Endothelial cell of umbilical vein (primary cell): ENCODE measurements at regions not wholly inside any gene's neighbourhood (a gene's known extent, or its start where the extent isn't known, plus 50 kb on each side); places are given as distances from the start of the nearest gene placed in this dataset.

Experiments
- BruUV-seq: library from RNA; stranded (reverse); fragments of 400-500 nt; replicated peaks from 2 replicates; lab custom pipeline; 2021; lab: Mats Ljungman, UMichigan
- CTCF ChIA-PET: fragments of 300-600, 350-600 bp; sonication (Branson Sonifier 250); formaldehyde crosslinking; loops from one replicate; lab custom pipeline; 2021; ENCODE audit warnings: antibody characterized with exemption, inconsistent platforms; lab: Charles Lee
- POLR2A ChIA-PET: fragments of 300-600, 350-600 bp; sonication (Branson Sonifier 250); formaldehyde crosslinking; loops from one replicate; lab custom pipeline; 2021; ENCODE audit warnings: antibody characterized with exemption, inconsistent platforms; lab: Charles Lee
- DNase-seq: peaks from one replicate; pipeline ENCODE4 v3.0.0-alpha.2; 2011; ENCODE audit warnings: low read depth, low spot score
- FAIRE-seq: peaks from 2 replicates; lab custom pipeline; 2011; peaks lifted over from hg19 to GRCh38; lab: Jason Lieb, UNC
- H2AFZ ChIP-seq: 2 replicates; pipeline ENCODE4 v1.6.0; 2012; ENCODE audit warnings: low read depth, low read length, control low read depth, inconsistent platforms
- H3K27ac ChIP-seq: 2 replicates; pipeline ENCODE4 v1.5.1; 2011; ENCODE audit warnings: low read depth, mild to moderate bottlenecking, control low read depth, low read length, moderate library complexity; ENCODE audit not compliant: insufficient read depth
- H3K27me3 ChIP-seq, 2 experiments: 2 replicates each; pipeline versions ENCODE4 v1.6.0 to v1.6.1; 2011; ENCODE audit warnings: low read length in 2 of 2, mixed read lengths in 1 of 2; ENCODE audit not compliant: control insufficient read depth in 2 of 2, insufficient read depth in 2 of 2
- H3K36me3 ChIP-seq, 2 experiments: 2 replicates in 1 of 2; 3 replicates in 1 of 2; pipeline ENCODE4 v1.5.1; 2011; ENCODE audit warnings: low read length in 2 of 2, mild to moderate bottlenecking in 1 of 2, moderate library complexity in 1 of 2; ENCODE audit not compliant: control insufficient read depth in 2 of 2, insufficient read depth in 2 of 2; ENCODE audit errors: extremely low read depth in 1 of 2
- H3K4me1 ChIP-seq: 3 replicates; pipeline ENCODE4 v1.5.1; 2011; ENCODE audit warnings: mild to moderate bottlenecking, low read length; ENCODE audit not compliant: control insufficient read depth, insufficient read depth; ENCODE audit errors: extremely low read depth
- H3K4me2 ChIP-seq: 2 replicates; pipeline ENCODE4 v1.6.1; 2011; ENCODE audit warnings: low read length, control low read depth, mixed read lengths; ENCODE audit not compliant: insufficient read depth
- H3K4me3 ChIP-seq, 3 experiments: fragments of 200-600 bp in 1 of 3; sonication (generic), shearing (Covaris generic) in 1 of 3; replicated peaks in 1 of 3; 2 replicates each; pipeline ENCODE4 v1.5.1; 2011 to 2016; ENCODE audit warnings: control low read depth in 3 of 3, low read length in 3 of 3, mild to moderate bottlenecking in 2 of 3, inconsistent platforms in 1 of 3, low read depth in 1 of 3, moderate library complexity in 1 of 3; ENCODE audit not compliant: insufficient read depth in 1 of 3
- H3K79me2 ChIP-seq: 2 replicates; pipeline ENCODE4 v1.6.0; 2012; ENCODE audit warnings: low read length, inconsistent platforms; ENCODE audit not compliant: control insufficient read depth, insufficient read depth
- H3K9ac ChIP-seq: replicated peaks from 2 replicates; pipeline ENCODE3; 2011; ENCODE audit warnings: low read length, control low read depth; ENCODE audit not compliant: insufficient read depth; ENCODE audit errors: extremely low read depth
- H3K9me1 ChIP-seq: replicated peaks from 3 replicates; pipeline ENCODE4 v1.6.0; 2011; ENCODE audit warnings: mild to moderate bottlenecking, low read length; ENCODE audit not compliant: control insufficient read depth, insufficient read depth; ENCODE audit errors: extremely low read depth
- H3K9me3 ChIP-seq: replicated peaks from 2 replicates; pipeline ENCODE4 v1.5.1; 2012; ENCODE audit warnings: low read length, inconsistent platforms; ENCODE audit not compliant: control insufficient read depth, insufficient read depth
- H4K20me1 ChIP-seq: replicated peaks from 2 replicates; pipeline ENCODE3; 2011; ENCODE audit warnings: mild to moderate bottlenecking, low read length; ENCODE audit not compliant: control insufficient read depth, insufficient read depth; ENCODE audit errors: extremely low read depth
- EZH2 ChIP-seq: IDR thresholded peaks from 2 replicates; pipeline ENCODE4 v1.6.1; 2012; ENCODE audit warnings: borderline replicate concordance, low read depth, mild to moderate bottlenecking, moderate library complexity, low read length, inconsistent platforms; ENCODE audit not compliant: severe bottlenecking
- FOS ChIP-seq: IDR thresholded peaks from 2 replicates; pipeline ENCODE4 v1.6.1; 2011; ENCODE audit warnings: mild to moderate bottlenecking, low read length, moderate library complexity, borderline replicate concordance; ENCODE audit not compliant: insufficient read depth
- GATA2 ChIP-seq: IDR thresholded peaks from 2 replicates; pipeline ENCODE4 v1.7.0; 2011; ENCODE audit warnings: low read depth, mild to moderate bottlenecking, moderate library complexity, mixed read lengths, low read length; ENCODE audit not compliant: insufficient read length, insufficient read depth
- JUN ChIP-seq: IDR thresholded peaks from 2 replicates; pipeline ENCODE4 v1.6.1; 2011; ENCODE audit warnings: borderline replicate concordance, low read depth; ENCODE audit not compliant: insufficient read length, insufficient read depth
- MYC ChIP-seq: IDR thresholded peaks from one replicate; pipeline ENCODE4 v1.6.1; 2011; ENCODE audit warnings: mild to moderate bottlenecking, low read depth, low read length
- POLR2A ChIP-seq: IDR thresholded peaks from 2 replicates; pipeline ENCODE4 v1.6.1; 2012; ENCODE audit warnings: low read depth, mild to moderate bottlenecking, control low read depth, low read length
- POLR2AphosphoS5 ChIP-seq: IDR thresholded peaks from 2 replicates; pipeline ENCODE4 v1.6.1; 2012; ENCODE audit warnings: low read depth, mild to moderate bottlenecking, control low read depth, low read length, moderate library complexity; ENCODE audit not compliant: insufficient read depth
- dilution Hi-C: fragments of 300-500 bp; cut with MboI; formaldehyde crosslinking; loops from one replicate; pipeline ENCODE4 v1.15.0; 2019; ENCODE audit warnings: low sequenced_read_pairs; ENCODE audit not compliant: extremely low pct_ligation_motif_present
- intact Hi-C: fragments of 100-400 bp; cut with micrococcal nuclease; formaldehyde crosslinking; loops from one replicate; pipeline ENCODE4 v1.10.0; 2022
- TF ChIP-seq, protein P1 (sequence below), 2 donors: IDR thresholded peaks; 1 replicate in 1 of 2; 2 replicates in 1 of 2; pipeline ENCODE4 v1.5.1; 2011; ENCODE audit warnings: low read length in 2 of 2, mild to moderate bottlenecking in 2 of 2, moderate library complexity in 2 of 2, control low read depth in 1 of 2, inconsistent platforms in 1 of 2, low read depth in 1 of 2; ENCODE audit not compliant: insufficient read depth in 1 of 2; ENCODE audit errors: extremely low read depth in 1 of 2
- TF ChIP-seq, protein P2 (sequence below): IDR thresholded peaks from 2 replicates; pipeline ENCODE4 v1.6.1; 2011; ENCODE audit not compliant: insufficient read depth, insufficient read length

DNA sequence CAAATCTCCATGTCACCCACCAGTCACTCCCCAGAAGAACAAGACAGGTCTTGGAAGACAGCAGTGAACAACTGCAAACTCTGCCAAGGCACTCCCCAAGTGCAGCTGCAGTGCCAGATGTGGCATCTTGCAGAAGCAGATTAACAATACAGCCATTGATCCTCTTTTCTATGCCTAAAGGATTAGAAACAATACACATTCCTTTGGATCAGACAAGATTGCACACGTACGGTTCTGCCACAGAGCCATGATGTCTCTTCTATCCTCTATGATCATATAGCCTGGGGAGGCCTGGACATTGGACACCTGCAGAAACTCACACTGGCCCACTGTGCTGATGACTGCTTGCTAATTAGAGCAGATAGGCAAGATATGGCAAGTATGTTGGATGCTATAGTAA lies 155.9 kb downstream of the MYLK4 start:
- no peaks in the 10 kb centered on the region for H3K9me1 ChIP-seq
- no peaks in the 10 kb centered on the region for H3K36me3 ChIP-seq
- H3K4me3 ChIP-seq, result no peak overlapping the region
- no peaks in the 10 kb centered on the region for H3K79me2 ChIP-seq
- dilution Hi-C loops, result no loop called here
- FAIRE-seq (no peak), DNase-seq (no peak)
- H3K4me1 ChIP-seq, result no peaks in the 10 kb centered on the region
- intact Hi-C loops, result no loop called here
- no peak overlapping the region for H3K4me2 ChIP-seq
- BruUV-seq, result no TSS peak
- TF ChIP-seq FOS (no peak), JUN (no peak), POLR2AphosphoS5 (no peak), GATA2 (no peak), POLR2A (no peak), MYC (no peak), EZH2 (no peak)
- TF ChIP-seq, protein P1, sequence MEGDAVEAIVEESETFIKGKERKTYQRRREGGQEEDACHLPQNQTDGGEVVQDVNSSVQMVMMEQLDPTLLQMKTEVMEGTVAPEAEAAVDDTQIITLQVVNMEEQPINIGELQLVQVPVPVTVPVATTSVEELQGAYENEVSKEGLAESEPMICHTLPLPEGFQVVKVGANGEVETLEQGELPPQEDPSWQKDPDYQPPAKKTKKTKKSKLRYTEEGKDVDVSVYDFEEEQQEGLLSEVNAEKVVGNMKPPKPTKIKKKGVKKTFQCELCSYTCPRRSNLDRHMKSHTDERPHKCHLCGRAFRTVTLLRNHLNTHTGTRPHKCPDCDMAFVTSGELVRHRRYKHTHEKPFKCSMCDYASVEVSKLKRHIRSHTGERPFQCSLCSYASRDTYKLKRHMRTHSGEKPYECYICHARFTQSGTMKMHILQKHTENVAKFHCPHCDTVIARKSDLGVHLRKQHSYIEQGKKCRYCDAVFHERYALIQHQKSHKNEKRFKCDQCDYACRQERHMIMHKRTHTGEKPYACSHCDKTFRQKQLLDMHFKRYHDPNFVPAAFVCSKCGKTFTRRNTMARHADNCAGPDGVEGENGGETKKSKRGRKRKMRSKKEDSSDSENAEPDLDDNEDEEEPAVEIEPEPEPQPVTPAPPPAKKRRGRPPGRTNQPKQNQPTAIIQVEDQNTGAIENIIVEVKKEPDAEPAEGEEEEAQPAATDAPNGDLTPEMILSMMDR (IDR thresholded peaks at IDR 0.05; ENCODE audit: extremely low read depth in 1 of 2, insufficient read depth in 1 of 2, low read depth in 1 of 2, low read length in 2 of 2), result no peak
- TF ChIP-seq, protein P2, sequence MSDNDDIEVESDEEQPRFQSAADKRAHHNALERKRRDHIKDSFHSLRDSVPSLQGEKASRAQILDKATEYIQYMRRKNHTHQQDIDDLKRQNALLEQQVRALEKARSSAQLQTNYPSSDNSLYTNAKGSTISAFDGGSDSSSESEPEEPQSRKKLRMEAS, result no peak
- H3K9me3 ChIP-seq, result no peaks in the 10 kb centered on the region
- H3K27ac ChIP-seq, result no peak overlapping the region
- H2AFZ ChIP-seq, result no peak overlapping the region
- H3K9ac ChIP-seq, result no peak overlapping the region
- H3K27me3 ChIP-seq, result no peaks in the 10 kb centered on the region
- ChIA-PET CTCF (no interaction called here), POLR2A (no interaction called here)
- no peaks in the 10 kb centered on the region for H4K20me1 ChIP-seq
